ENCODE measurements at regions not wholly inside any gene's neighbourhood (a gene's known extent, or its start where the extent isn't known, plus 50 kb on each side); places are given as distances from the start of the nearest gene placed in this dataset.
"Not testable (repeated sequence)": the region's sequence is repeated elsewhere in the genome, so short reads cannot be mapped to it uniquely, and the experiment has no call there.

GRCh38 chr5:130324953-130325671, 420.8 kb downstream of the CHSY3 start:
- no peak for DNase-seq (ENCODE audit: low read depth)

- DNase-seq (ENCODE audit: low read depth), result no peak
Observed at GRCh38 chr5:130323804-130324454, 419.7 kb downstream of the CHSY3 start.

- no peak for DNase-seq (ENCODE audit: low read depth)
Observed at GRCh38 chr5:130321931-130322330, 417.7 kb downstream of the CHSY3 start.

- no peak for DNase-seq (ENCODE audit: low read depth)
Observed at GRCh38 chr5:130316971-130317680, 412.9 kb downstream of the CHSY3 start.

- no peak for DNase-seq (ENCODE audit: low read depth)
Observed at GRCh38 chr5:130295235-130295634, 391.0 kb downstream of the CHSY3 start.

- not testable (repeated sequence) for DNase-seq (ENCODE audit: low read depth)
Observed at GRCh38 chr5:130294798-130295197, 390.5 kb downstream of the CHSY3 start.

GRCh38 chr5:130290219-130290618, 386.0 kb downstream of the CHSY3 start:
- no peak for DNase-seq (ENCODE audit: low read depth)

GRCh38 chr5:130289132-130290088, 385.1 kb downstream of the CHSY3 start:
- DNase-seq (ENCODE audit: low read depth), result peak; percentile 52

GRCh38 chr5:130287438-130287837, 383.2 kb downstream of the CHSY3 start:
- no peak for DNase-seq (ENCODE audit: low read depth)

- peak; percentile 79 for DNase-seq (ENCODE audit: low read depth)
Observed at GRCh38 chr5:130286971-130287370, 382.7 kb downstream of the CHSY3 start.

GRCh38 chr5:130282049-130282448, 377.8 kb downstream of the CHSY3 start:
- peak; percentile 57 for DNase-seq (ENCODE audit: low read depth)

GRCh38 chr5:130280528-130281217, 376.4 kb downstream of the CHSY3 start:
- DNase-seq (ENCODE audit: low read depth), result no peak

- DNase-seq (ENCODE audit: low read depth), result no peak
Observed at GRCh38 chr5:130279386-130279785, 375.1 kb downstream of the CHSY3 start.

GRCh38 chr5:130278136-130278535, 373.9 kb downstream of the CHSY3 start:
- DNase-seq (ENCODE audit: low read depth), result no peak

- no peak for DNase-seq (ENCODE audit: low read depth)
Observed at GRCh38 chr5:130277522-130277921, 373.3 kb downstream of the CHSY3 start.

GRCh38 chr5:130277002-130277401, 372.7 kb downstream of the CHSY3 start:
- no peak for DNase-seq (ENCODE audit: low read depth)

GRCh38 chr5:130272837-130273236, 368.6 kb downstream of the CHSY3 start:
- DNase-seq (ENCODE audit: low read depth), result no peak

GRCh38 chr5:130270786-130271185, 366.5 kb downstream of the CHSY3 start:
- DNase-seq (ENCODE audit: low read depth), result no peak

- no peak for DNase-seq (ENCODE audit: low read depth)
Observed at GRCh38 chr5:130268489-130268888, 364.2 kb downstream of the CHSY3 start.

- DNase-seq (ENCODE audit: low read depth), result no peak
Observed at GRCh38 chr5:130267926-130268325, 363.7 kb downstream of the CHSY3 start.

- no peak for DNase-seq (ENCODE audit: low read depth)
Observed at GRCh38 chr5:130260481-130260880, 356.2 kb downstream of the CHSY3 start.

Data from fibroblast of gingiva (primary cell).